ENCODE measurements at regions not wholly inside any gene's neighbourhood (a gene's known extent, or its start where the extent isn't known, plus 50 kb on each side); places are given as distances from the start of the nearest gene placed in this dataset.
"Not testable (repeated sequence)": the region's sequence is repeated elsewhere in the genome, so short reads cannot be mapped to it uniquely, and the experiment has no call there.

DNA sequence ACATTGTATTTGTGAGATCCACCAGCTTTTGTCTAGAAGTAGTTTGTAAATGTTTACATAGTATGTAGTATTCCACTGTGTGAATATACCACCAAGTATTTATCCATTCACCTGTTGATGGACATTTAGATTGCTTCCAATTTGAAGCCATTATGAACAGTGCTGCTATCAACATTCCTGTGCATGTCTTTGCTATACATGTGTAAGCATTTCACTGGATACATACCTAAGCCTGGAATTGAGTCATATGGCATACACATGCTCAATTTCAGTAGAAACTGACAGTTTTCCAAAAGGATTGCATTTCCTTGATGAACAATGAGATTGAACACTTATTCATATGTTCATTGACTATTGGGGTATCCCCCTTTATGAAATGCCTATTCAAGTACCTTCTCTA, 540.6 kb upstream of the SOX9 start:
- no peak overlapping the region for H3K27ac ChIP-seq
- TF ChIP-seq, protein P1, sequence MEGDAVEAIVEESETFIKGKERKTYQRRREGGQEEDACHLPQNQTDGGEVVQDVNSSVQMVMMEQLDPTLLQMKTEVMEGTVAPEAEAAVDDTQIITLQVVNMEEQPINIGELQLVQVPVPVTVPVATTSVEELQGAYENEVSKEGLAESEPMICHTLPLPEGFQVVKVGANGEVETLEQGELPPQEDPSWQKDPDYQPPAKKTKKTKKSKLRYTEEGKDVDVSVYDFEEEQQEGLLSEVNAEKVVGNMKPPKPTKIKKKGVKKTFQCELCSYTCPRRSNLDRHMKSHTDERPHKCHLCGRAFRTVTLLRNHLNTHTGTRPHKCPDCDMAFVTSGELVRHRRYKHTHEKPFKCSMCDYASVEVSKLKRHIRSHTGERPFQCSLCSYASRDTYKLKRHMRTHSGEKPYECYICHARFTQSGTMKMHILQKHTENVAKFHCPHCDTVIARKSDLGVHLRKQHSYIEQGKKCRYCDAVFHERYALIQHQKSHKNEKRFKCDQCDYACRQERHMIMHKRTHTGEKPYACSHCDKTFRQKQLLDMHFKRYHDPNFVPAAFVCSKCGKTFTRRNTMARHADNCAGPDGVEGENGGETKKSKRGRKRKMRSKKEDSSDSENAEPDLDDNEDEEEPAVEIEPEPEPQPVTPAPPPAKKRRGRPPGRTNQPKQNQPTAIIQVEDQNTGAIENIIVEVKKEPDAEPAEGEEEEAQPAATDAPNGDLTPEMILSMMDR (conservative IDR thresholded peaks at IDR 0.05) = no peak
- no peak for TF ChIP-seq ZFX (IDR thresholded peaks at IDR 0.05)

DNA sequence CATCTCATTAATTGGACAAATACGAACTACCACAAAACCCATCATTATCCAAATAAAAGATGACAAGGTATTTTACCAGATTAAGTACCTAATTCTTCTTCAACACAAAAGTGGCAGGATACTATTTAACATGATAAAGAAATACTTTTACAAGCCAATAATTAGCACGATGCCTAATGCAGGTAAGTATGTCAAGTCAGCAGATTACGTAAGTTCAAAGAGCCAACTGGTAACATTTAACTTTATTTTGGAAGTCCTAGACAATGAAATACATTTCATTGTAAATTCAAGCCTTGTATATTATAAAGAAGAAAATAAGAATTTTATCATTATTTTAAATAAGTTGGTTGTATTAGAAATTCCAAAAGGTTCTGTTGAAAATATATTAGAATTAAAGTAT, 535.3 kb upstream of the SOX9 start:
- TF ChIP-seq, protein P1 (conservative IDR thresholded peaks at IDR 0.05) = no peak
- no peak for TF ChIP-seq ZFX (IDR thresholded peaks at IDR 0.05)
- H3K27ac ChIP-seq = no peak overlapping the region

- no peak overlapping the region for H3K27ac ChIP-seq
- TF ChIP-seq, protein P1 (conservative IDR thresholded peaks at IDR 0.05) = no peak
- no peak for TF ChIP-seq ZFX (IDR thresholded peaks at IDR 0.05)
Observed at GRCh38 chr17:71592431-71592830, 528.4 kb upstream of the SOX9 start.

DNA sequence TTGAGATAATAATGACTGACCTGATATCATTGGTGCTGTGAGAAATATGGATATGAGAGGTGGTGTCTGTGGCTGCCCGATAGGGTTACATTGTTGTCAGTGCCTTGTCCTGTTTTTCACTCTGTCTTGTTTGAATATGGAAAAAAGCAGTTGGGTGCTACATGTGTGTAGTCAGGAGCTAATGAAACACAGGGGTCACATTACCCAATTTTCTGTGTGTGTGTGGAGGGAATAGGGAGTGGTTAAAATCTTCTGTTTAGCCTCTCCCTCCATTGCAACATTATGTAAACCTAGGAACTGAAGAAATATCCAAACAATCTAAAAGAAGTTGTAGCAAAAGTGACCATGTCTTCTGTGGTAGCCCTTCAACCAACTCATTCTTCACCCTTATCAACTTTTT, 527.7 kb upstream of the SOX9 start:
- no peak overlapping the region for H3K27ac ChIP-seq
- TF ChIP-seq, protein P1 (conservative IDR thresholded peaks at IDR 0.05) = no peak
- no peak for TF ChIP-seq ZFX (IDR thresholded peaks at IDR 0.05)

DNA sequence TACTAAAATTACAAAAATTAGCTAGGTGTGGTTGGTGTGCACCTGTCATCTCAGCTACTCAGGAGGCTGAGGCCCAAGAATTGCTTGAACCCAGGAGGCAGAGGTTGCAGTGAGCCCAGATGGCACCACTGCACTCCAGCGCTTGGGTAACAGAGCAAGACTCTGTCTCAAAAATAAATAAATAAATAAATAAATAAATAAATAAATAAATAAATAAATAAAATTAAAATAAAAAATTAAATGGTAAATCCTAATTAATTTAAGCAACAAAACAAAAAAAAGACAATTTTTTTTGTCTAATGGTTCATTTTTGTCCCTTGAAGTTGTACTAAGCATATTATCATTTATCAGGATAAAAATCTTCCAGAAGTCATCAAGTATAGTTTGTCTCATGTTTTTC, 521.2 kb upstream of the SOX9 start:
- H3K27ac ChIP-seq = not testable (repeated sequence)

DNA sequence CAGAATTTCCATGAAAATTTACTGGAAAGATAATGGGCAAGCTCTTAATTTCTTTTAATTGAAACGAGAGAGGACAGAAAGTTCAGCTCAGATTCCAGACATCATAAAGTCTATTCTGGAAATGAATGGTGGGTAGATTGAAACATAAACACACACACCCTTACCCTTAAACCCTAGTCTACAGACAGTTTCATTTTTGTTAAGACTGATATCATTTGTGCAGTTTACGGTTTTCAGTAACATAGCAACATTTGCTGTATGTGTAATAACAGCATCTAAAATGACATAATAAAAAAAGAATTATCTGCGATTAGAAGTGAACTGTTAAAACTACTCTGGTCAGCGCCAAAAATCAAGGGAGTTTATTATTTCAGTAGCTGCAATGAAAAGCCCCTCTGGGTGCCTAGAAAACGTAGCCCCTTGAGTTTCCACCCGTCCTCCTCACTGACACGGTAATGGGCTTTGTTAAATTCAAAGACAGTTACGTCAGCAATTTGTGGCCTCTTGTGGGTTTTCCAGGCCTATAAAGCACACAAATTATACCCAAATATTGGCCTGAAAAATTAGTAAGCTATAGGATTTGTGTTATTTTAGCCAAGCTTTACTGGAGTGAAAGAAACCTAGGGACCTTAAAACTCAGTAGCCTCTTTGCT, 520.6 kb upstream of the SOX9 start:
- H3K27ac ChIP-seq = no peak overlapping the region
- TF ChIP-seq, protein P1 (conservative IDR thresholded peaks at IDR 0.05) = no peak
- TF ChIP-seq ZFX (IDR thresholded peaks at IDR 0.05) = no peak

- no peak for TF ChIP-seq ZFX (IDR thresholded peaks at IDR 0.05)
- TF ChIP-seq, protein P1 (conservative IDR thresholded peaks at IDR 0.05) = no peak
Observed at GRCh38 chr17:71601894-71602504, 518.8 kb upstream of the SOX9 start.

GRCh38 chr17:71613996-71614395, 506.8 kb upstream of the SOX9 start:
- TF ChIP-seq ZFX (IDR thresholded peaks at IDR 0.05) = no peak
- TF ChIP-seq, protein P1 (conservative IDR thresholded peaks at IDR 0.05) = no peak
- no peak overlapping the region for H3K27ac ChIP-seq

More at GRCh38 chr17:71601894-71602504, 518.8 kb upstream of the SOX9 start:
- no peak overlapping the region for H3K27ac ChIP-seq
